ENCODE measurements at regions not wholly inside any gene's neighbourhood (a gene's known extent, or its start where the extent isn't known, plus 50 kb on each side); places are given as distances from the start of the nearest gene placed in this dataset.
A peak's percentile ranks its signal among the peaks of the same experiment; 100 is the strongest.
"Not testable (repeated sequence)": the region's sequence is repeated elsewhere in the genome, so short reads cannot be mapped to it uniquely, and the experiment has no call there.

DNA sequence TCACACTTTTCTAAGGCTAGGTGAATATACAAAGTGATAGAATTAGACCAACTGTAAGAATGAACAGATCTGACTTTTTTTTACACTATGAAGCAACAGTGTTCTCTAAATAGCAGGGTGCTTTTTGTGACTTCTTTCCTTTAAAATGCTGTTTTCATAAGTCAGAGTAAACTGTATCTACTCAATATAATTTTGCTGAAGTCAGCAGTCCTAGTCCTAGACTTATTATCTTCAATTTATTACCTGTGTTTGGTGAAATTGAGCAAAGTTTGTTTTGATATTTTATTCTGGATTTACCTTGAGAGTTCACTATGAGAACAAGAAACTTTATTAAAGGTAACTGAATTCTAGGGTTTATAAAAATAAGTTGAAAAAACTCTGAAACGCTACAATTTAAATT is 651.3 kb upstream of the MIS18BP1 start:
- no peak for DNase-seq (ENCODE audit: low read depth, low spot score)
- Histone ChIP-seq H3K9ac (ENCODE audit: insufficient read length, low read depth) (no peak overlapping the region), H3K36me3 (ENCODE audit: insufficient read depth, insufficient read length, low read length) (no peaks in the 10 kb centered on the region), H3K4me1 (ENCODE audit: insufficient read depth, insufficient read length) (no peaks in the 10 kb centered on the region), H3K27me3 (ENCODE audit: insufficient read depth, insufficient read length) (no peaks in the 10 kb centered on the region), H3K9me3 (ENCODE audit: insufficient read depth, low read length) (no peaks in the 10 kb centered on the region), H3K4me3 (ENCODE audit: insufficient read length, low read depth) (no peak overlapping the region)
- TF ChIP-seq YY1 (IDR thresholded peaks at IDR 0.05; ENCODE audit: insufficient read depth, insufficient read length) (no peak), ZNF274 (IDR thresholded peaks at IDR 0.05; ENCODE audit: low read depth, low read length) (no peak), SUZ12 (IDR thresholded peaks at IDR 0.05; ENCODE audit: extremely low read depth, insufficient read depth, insufficient read length) (no peak)

- H3K9ac ChIP-seq (ENCODE audit: insufficient read length, low read depth) = no peak overlapping the region
- no peaks in the 10 kb centered on the region for H3K27me3 ChIP-seq (ENCODE audit: insufficient read depth, insufficient read length)
Measured at GRCh38 chr14:45902241-45902640, 649.2 kb upstream of the MIS18BP1 start.

DNA sequence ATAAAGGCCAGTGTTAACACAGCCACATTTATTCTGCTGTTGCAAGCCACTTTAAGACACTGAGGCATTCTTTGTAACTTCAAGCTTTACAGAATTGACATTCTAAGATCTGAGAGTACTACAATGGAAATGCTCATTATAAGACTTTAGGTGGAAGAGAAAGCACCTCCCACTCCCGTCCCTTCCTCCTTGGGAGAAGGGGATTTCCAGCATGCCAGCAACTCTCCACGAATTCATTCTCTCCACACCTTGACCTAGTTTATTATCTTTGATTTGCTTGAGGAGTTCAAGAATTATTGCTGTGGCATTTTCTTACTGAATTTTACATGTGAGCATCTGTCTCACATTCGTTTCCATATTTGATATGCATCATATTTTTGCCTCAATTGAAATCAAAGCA is 644.4 kb upstream of the MIS18BP1 start:
- Histone ChIP-seq H3K36me3 (ENCODE audit: insufficient read depth, insufficient read length, low read length) (no peaks in the 10 kb centered on the region), H3K4me3 (ENCODE audit: insufficient read length, low read depth) (no peak overlapping the region), H3K9ac (ENCODE audit: insufficient read length, low read depth) (no peak overlapping the region), H3K4me1 (ENCODE audit: insufficient read depth, insufficient read length) (no peaks in the 10 kb centered on the region), H3K27me3 (ENCODE audit: insufficient read depth, insufficient read length) (no peaks in the 10 kb centered on the region), H3K9me3 (ENCODE audit: insufficient read depth, low read length) (no peaks in the 10 kb centered on the region)
- TF ChIP-seq YY1 (IDR thresholded peaks at IDR 0.05; ENCODE audit: insufficient read depth, insufficient read length) (no peak), ZNF274 (IDR thresholded peaks at IDR 0.05; ENCODE audit: low read depth, low read length) (no peak), SUZ12 (IDR thresholded peaks at IDR 0.05; ENCODE audit: extremely low read depth, insufficient read depth, insufficient read length) (no peak)
- no peak for DNase-seq (ENCODE audit: low read depth, low spot score)

More at GRCh38 chr14:45902241-45902640, 649.2 kb upstream of the MIS18BP1 start:
- Histone ChIP-seq H3K4me1 (ENCODE audit: insufficient read depth, insufficient read length) (no peaks in the 10 kb centered on the region), H3K4me3 (ENCODE audit: insufficient read length, low read depth) (no peak overlapping the region), H3K9me3 (ENCODE audit: insufficient read depth, low read length) (no peaks in the 10 kb centered on the region), H3K36me3 (ENCODE audit: insufficient read depth, insufficient read length, low read length) (no peaks in the 10 kb centered on the region)
- TF ChIP-seq YY1 (IDR thresholded peaks at IDR 0.05; ENCODE audit: insufficient read depth, insufficient read length) = no peak
- no peak for TF ChIP-seq SUZ12 (IDR thresholded peaks at IDR 0.05; ENCODE audit: extremely low read depth, insufficient read depth, insufficient read length)
- TF ChIP-seq ZNF274 (IDR thresholded peaks at IDR 0.05; ENCODE audit: low read depth, low read length) = no peak
- no peak for DNase-seq (ENCODE audit: low read depth, low spot score)

DNA sequence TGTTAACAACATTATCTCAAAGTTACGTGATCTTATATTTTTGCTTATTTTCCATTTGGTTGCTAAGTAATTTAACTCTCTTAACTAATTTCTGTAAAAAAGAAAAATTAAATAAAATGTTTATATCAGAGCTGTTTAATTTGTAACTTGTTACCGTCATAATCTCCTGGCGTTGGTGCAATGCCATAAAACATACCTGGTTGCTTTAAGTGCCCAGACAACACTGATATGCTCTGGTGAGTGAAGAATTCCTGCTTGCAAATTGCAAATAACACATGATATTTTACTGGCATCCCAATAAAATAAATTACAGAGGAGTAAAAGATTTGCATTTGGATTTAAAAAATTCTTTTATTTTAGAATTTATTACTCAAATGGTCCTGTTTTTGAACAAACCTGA is 640.1 kb upstream of the MIS18BP1 start:
- Histone ChIP-seq H3K9me3 (ENCODE audit: insufficient read depth, low read length) (no peaks in the 10 kb centered on the region; the same call in 1 of the 2 replicates), H3K9ac (ENCODE audit: insufficient read length, low read depth) (no peak overlapping the region), H3K4me3 (ENCODE audit: insufficient read length, low read depth) (no peak overlapping the region), H3K36me3 (ENCODE audit: insufficient read depth, insufficient read length, low read length) (no peaks in the 10 kb centered on the region), H3K27me3 (ENCODE audit: insufficient read depth, insufficient read length) (no peaks in the 10 kb centered on the region), H3K4me1 (ENCODE audit: insufficient read depth, insufficient read length) (no peaks in the 10 kb centered on the region)
- no peak for DNase-seq (ENCODE audit: low read depth, low spot score)
- no peak for TF ChIP-seq YY1 (IDR thresholded peaks at IDR 0.05; ENCODE audit: insufficient read depth, insufficient read length)
- TF ChIP-seq SUZ12 (IDR thresholded peaks at IDR 0.05; ENCODE audit: extremely low read depth, insufficient read depth, insufficient read length) = no peak
- TF ChIP-seq ZNF274 (IDR thresholded peaks at IDR 0.05; ENCODE audit: low read depth, low read length) = no peak

GRCh38 chr14:45891417-45892080 is 638.5 kb upstream of the MIS18BP1 start:
- H3K9ac ChIP-seq (ENCODE audit: insufficient read length, low read depth) = no peak overlapping the region
- no peaks in the 10 kb centered on the region for H3K4me1 ChIP-seq (ENCODE audit: insufficient read depth, insufficient read length)
- no peaks in the 10 kb centered on the region for H3K27me3 ChIP-seq (ENCODE audit: insufficient read depth, insufficient read length)
- DNase-seq (ENCODE audit: low read depth, low spot score) = no peak
- TF ChIP-seq YY1 (IDR thresholded peaks at IDR 0.05; ENCODE audit: insufficient read depth, insufficient read length) = no peak
- TF ChIP-seq SUZ12 (IDR thresholded peaks at IDR 0.05; ENCODE audit: extremely low read depth, insufficient read depth, insufficient read length) = no peak
- TF ChIP-seq ZNF274 (IDR thresholded peaks at IDR 0.05; ENCODE audit: low read depth, low read length) = no peak
- no peaks in the 10 kb centered on the region for H3K36me3 ChIP-seq (ENCODE audit: insufficient read depth, insufficient read length, low read length)
- no peaks in the 10 kb centered on the region; the same call in 1 of the 2 replicates for H3K9me3 ChIP-seq (ENCODE audit: insufficient read depth, low read length)
- H3K4me3 ChIP-seq (ENCODE audit: insufficient read length, low read depth) = no peak overlapping the region

DNA sequence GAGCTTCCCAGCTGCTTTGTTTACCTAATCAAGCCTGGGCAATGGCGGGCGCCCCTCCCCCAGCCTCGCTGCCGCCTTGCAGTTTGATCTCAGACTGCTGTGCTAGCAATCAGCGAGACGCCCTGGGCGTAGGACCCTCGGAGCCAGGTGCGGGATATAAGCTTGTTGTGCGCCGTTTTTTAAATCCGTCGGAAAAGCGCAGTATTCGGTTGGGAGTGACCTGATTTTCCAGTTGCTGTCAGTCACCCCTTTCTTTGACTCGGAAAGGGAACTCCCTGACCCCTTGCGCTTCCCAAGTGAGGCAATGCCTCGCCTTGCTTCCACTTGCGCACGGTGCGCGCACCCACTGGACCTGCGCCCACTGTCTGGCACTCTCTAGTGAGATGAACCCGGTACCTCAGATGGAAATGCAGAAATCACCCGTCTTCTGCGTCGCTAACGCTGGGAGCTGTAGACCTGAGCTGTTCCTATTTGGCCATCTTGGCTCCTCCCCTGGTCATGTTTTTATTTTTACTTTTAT is 635.8 kb upstream of the MIS18BP1 start:
- DNase-seq (ENCODE audit: low read depth, low spot score); H3K4me1 ChIP-seq (ENCODE audit: insufficient read depth, insufficient read length); H3K27me3 ChIP-seq (ENCODE audit: insufficient read depth, insufficient read length); H3K36me3 ChIP-seq (ENCODE audit: insufficient read depth, insufficient read length, low read length); H3K9me3 ChIP-seq (ENCODE audit: insufficient read depth, low read length): not testable (repeated sequence)
- H3K9ac ChIP-seq (ENCODE audit: insufficient read length, low read depth) = peak overlapping the region; percentile 67
- H3K4me3 ChIP-seq (ENCODE audit: insufficient read length, low read depth) = peak overlapping the region; percentile 61

- no peak for TF ChIP-seq YY1 (IDR thresholded peaks at IDR 0.05; ENCODE audit: insufficient read depth, insufficient read length)
- TF ChIP-seq ZNF274 (IDR thresholded peaks at IDR 0.05; ENCODE audit: low read depth, low read length) = no peak
- TF ChIP-seq SUZ12 (IDR thresholded peaks at IDR 0.05; ENCODE audit: extremely low read depth, insufficient read depth, insufficient read length) = no peak
- H3K9ac ChIP-seq (ENCODE audit: insufficient read length, low read depth) = no peak overlapping the region
- H3K36me3 ChIP-seq (ENCODE audit: insufficient read depth, insufficient read length, low read length) = no peaks in the 10 kb centered on the region
- no peaks in the 10 kb centered on the region for H3K9me3 ChIP-seq (ENCODE audit: insufficient read depth, low read length)
- DNase-seq (ENCODE audit: low read depth, low spot score) = no peak
- no peak overlapping the region for H3K4me3 ChIP-seq (ENCODE audit: insufficient read length, low read depth)
- no peaks in the 10 kb centered on the region for H3K27me3 ChIP-seq (ENCODE audit: insufficient read depth, insufficient read length)
- H3K4me1 ChIP-seq (ENCODE audit: insufficient read depth, insufficient read length) = no peaks in the 10 kb centered on the region
Measured at GRCh38 chr14:45877981-45878380, 625.0 kb upstream of the MIS18BP1 start.
